Panc1 (cell line): ENCODE measurements at regions not wholly inside any gene's neighbourhood (a gene's known extent, or its start where the extent isn't known, plus 50 kb on each side); places are given as distances from the start of the nearest gene placed in this dataset.

Experiments
- CTCF ChIP-seq: fragments of 450-650 bp; IDR thresholded peaks from 2 replicates; pipeline ENCODE4 v1.5.1; 2017; ENCODE audit warnings: mild to moderate bottlenecking
- POLR2AphosphoS5 ChIP-seq: IDR thresholded peaks from 2 replicates; pipeline ENCODE4 v1.6.1; 2012; ENCODE audit warnings: mild to moderate bottlenecking, low read depth, low read length, moderate library complexity
- SIN3A ChIP-seq: IDR thresholded peaks from 2 replicates; pipeline ENCODE4 v1.6.1; 2012; ENCODE audit warnings: low read depth, mild to moderate bottlenecking, low read length, moderate library complexity, borderline replicate concordance; ENCODE audit not compliant: insufficient read depth
- TCF7L2 ChIP-seq: IDR thresholded peaks from 2 replicates; pipeline ENCODE4 v1.6.1; 2011; ENCODE audit warnings: mild to moderate bottlenecking, low read depth, low read length, inconsistent platforms
- TF ChIP-seq, protein P1 (sequence below), 2 experiments: IDR thresholded peaks; 2 replicates each; pipeline ENCODE4 v1.6.1; 2011 to 2012; ENCODE audit warnings: low read depth in 2 of 2, control low read depth in 1 of 2, low read length in 1 of 2, mild to moderate bottlenecking in 1 of 2, moderate library complexity in 1 of 2; ENCODE audit not compliant: insufficient read depth in 1 of 2

DNA sequence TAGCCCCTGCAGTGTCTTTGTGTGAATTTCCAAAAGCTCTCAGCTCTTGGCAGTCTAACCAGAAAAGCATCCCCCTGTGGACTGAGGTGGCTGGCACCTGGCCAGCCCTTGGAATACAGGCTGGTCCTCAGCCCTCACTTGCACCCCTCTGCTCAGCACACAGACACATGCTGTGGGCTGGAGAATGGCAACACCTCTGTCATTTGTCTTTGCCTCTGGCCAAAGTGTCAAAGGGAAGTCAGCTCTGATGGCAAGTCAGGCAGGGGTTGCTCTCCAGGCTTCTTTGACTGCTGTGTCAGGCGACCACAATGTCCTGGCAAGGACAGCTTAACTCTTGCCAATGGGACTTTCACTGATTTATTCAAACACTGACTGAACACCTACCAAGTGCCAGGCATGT is 724.8 kb downstream of the INHBA start:
- TF ChIP-seq TCF7L2 (no peak), POLR2AphosphoS5 (no peak), CTCF (no peak), SIN3A (no peak)
- TF ChIP-seq, protein P1, sequence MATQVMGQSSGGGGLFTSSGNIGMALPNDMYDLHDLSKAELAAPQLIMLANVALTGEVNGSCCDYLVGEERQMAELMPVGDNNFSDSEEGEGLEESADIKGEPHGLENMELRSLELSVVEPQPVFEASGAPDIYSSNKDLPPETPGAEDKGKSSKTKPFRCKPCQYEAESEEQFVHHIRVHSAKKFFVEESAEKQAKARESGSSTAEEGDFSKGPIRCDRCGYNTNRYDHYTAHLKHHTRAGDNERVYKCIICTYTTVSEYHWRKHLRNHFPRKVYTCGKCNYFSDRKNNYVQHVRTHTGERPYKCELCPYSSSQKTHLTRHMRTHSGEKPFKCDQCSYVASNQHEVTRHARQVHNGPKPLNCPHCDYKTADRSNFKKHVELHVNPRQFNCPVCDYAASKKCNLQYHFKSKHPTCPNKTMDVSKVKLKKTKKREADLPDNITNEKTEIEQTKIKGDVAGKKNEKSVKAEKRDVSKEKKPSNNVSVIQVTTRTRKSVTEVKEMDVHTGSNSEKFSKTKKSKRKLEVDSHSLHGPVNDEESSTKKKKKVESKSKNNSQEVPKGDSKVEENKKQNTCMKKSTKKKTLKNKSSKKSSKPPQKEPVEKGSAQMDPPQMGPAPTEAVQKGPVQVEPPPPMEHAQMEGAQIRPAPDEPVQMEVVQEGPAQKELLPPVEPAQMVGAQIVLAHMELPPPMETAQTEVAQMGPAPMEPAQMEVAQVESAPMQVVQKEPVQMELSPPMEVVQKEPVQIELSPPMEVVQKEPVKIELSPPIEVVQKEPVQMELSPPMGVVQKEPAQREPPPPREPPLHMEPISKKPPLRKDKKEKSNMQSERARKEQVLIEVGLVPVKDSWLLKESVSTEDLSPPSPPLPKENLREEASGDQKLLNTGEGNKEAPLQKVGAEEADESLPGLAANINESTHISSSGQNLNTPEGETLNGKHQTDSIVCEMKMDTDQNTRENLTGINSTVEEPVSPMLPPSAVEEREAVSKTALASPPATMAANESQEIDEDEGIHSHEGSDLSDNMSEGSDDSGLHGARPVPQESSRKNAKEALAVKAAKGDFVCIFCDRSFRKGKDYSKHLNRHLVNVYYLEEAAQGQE (IDR thresholded peaks at IDR 0.05; ENCODE audit: insufficient read depth in 1 of 2, low read depth in 2 of 2, low read length in 1 of 2): no peak
